ENCODE measurements at regions not wholly inside any gene's neighbourhood (a gene's known extent, or its start where the extent isn't known, plus 50 kb on each side); places are given as distances from the start of the nearest gene placed in this dataset.
"Not testable (repeated sequence)": the region's sequence is repeated elsewhere in the genome, so short reads cannot be mapped to it uniquely, and the experiment has no call there.

- DNase-seq (ENCODE audit: low spot score in 2 of 2) (no peak), ATAC-seq (no peak)
- peaks cover 2 to 3% of the 10 kb centered on the region in 2 donors for H3K9me3 Mint-ChIP-seq
- no peak overlapping the region for H3K27ac Mint-ChIP-seq
- H3K36me3 Mint-ChIP-seq: no peaks in the 10 kb centered on the region
Measured at GRCh38 chr5:92559331-92559730, 1021.7 kb downstream of the NR2F1-AS1 start.

- H3K9me3 Mint-ChIP-seq: peaks cover 2 to 3% of the 10 kb centered on the region in 2 donors
- H3K27ac Mint-ChIP-seq: no peak overlapping the region
- H3K36me3 Mint-ChIP-seq: no peaks in the 10 kb centered on the region
- ATAC-seq: no peak
- no peak for DNase-seq (ENCODE audit: low spot score in 2 of 2)
Measured at GRCh38 chr5:92556747-92557146, 1024.3 kb downstream of the NR2F1-AS1 start.

GRCh38 chr5:92554447-92555085, 1026.5 kb downstream of the NR2F1-AS1 start:
- DNase-seq (ENCODE audit: low spot score in 2 of 2) (no peak), ATAC-seq (no peak)
- Mint-ChIP-seq H3K9me3 (peaks cover 2 to 3% of the 10 kb centered on the region in 2 donors), H3K27ac (no peak overlapping the region), H3K36me3 (no peaks in the 10 kb centered on the region)

GRCh38 chr5:92553326-92553725, 1027.7 kb downstream of the NR2F1-AS1 start:
- H3K36me3 Mint-ChIP-seq: no peaks in the 10 kb centered on the region
- H3K27ac Mint-ChIP-seq: no peak overlapping the region
- ATAC-seq: no peak
- H3K9me3 Mint-ChIP-seq: peaks cover 2 to 3% of the 10 kb centered on the region in 2 donors
- DNase-seq (ENCODE audit: low spot score in 2 of 2): no peak

- DNase-seq (ENCODE audit: low spot score in 2 of 2) (no peak), ATAC-seq (no peak)
- no peaks in the 10 kb centered on the region for H3K9me3 Mint-ChIP-seq
- no peak overlapping the region for H3K27ac Mint-ChIP-seq
- no peaks in the 10 kb centered on the region for H3K36me3 Mint-ChIP-seq
Measured at GRCh38 chr5:92552206-92553160, 1028.5 kb downstream of the NR2F1-AS1 start.

GRCh38 chr5:92548346-92548745, 1032.7 kb downstream of the NR2F1-AS1 start:
- peaks cover 0 to 4% of the 10 kb centered on the region in 2 donors for H3K9me3 Mint-ChIP-seq
- DNase-seq (ENCODE audit: low spot score in 2 of 2) (no peak), ATAC-seq (no peak)
- H3K36me3 Mint-ChIP-seq: no peaks in the 10 kb centered on the region
- no peak overlapping the region for H3K27ac Mint-ChIP-seq

- no peak overlapping the region for H3K27ac Mint-ChIP-seq
- no peaks in the 10 kb centered on the region for H3K36me3 Mint-ChIP-seq
- DNase-seq (ENCODE audit: low spot score in 2 of 2) (no peak), ATAC-seq (no peak)
- peaks cover 0 to 4% of the 10 kb centered on the region in 2 donors for H3K9me3 Mint-ChIP-seq
Measured at GRCh38 chr5:92544596-92544995, 1036.4 kb downstream of the NR2F1-AS1 start.

GRCh38 chr5:92544036-92544435, 1037.0 kb downstream of the NR2F1-AS1 start:
- Mint-ChIP-seq H3K36me3 (no peaks in the 10 kb centered on the region), H3K27ac (no peak overlapping the region), H3K9me3 (peaks cover 0 to 4% of the 10 kb centered on the region in 2 donors)
- ATAC-seq (no peak), DNase-seq (ENCODE audit: low spot score in 2 of 2) (no peak)

GRCh38 chr5:92543201-92543600, 1037.8 kb downstream of the NR2F1-AS1 start:
- no peak overlapping the region for H3K27ac Mint-ChIP-seq
- peaks cover under 1 to 8% of the 10 kb centered on the region in 2 donors for H3K9me3 Mint-ChIP-seq
- ATAC-seq (no peak), DNase-seq (ENCODE audit: low spot score in 2 of 2) (no peak)
- no peaks in the 10 kb centered on the region for H3K36me3 Mint-ChIP-seq

- not testable (repeated sequence) for ATAC-seq; DNase-seq (ENCODE audit: low spot score in 2 of 2); H3K27ac Mint-ChIP-seq; H3K36me3 Mint-ChIP-seq
- H3K9me3 Mint-ChIP-seq: peaks cover 9 to 15% of the 10 kb centered on the region in 2 donors
Measured at GRCh38 chr5:92542017-92542416, 1039.0 kb downstream of the NR2F1-AS1 start.

GRCh38 chr5:92527311-92528078, 1053.5 kb downstream of the NR2F1-AS1 start:
- Mint-ChIP-seq H3K9me3 (peaks cover 4 to 6% of the 10 kb centered on the region in 2 donors), H3K27ac (no peak overlapping the region), H3K36me3 (no peaks in the 10 kb centered on the region)
- no peak for DNase-seq (ENCODE audit: low spot score in 2 of 2)
- no peak for ATAC-seq

- no peaks in the 10 kb centered on the region for H3K36me3 Mint-ChIP-seq
- H3K9me3 Mint-ChIP-seq: peaks cover 4% of the 10 kb centered on the region in 2 donors
- DNase-seq (ENCODE audit: low spot score in 2 of 2) (no peak), ATAC-seq (no peak)
- H3K27ac Mint-ChIP-seq: no peak overlapping the region
Measured at GRCh38 chr5:92525131-92525530, 1055.9 kb downstream of the NR2F1-AS1 start.

GRCh38 chr5:92519811-92520632, 1061.0 kb downstream of the NR2F1-AS1 start:
- ATAC-seq (no peak), DNase-seq (ENCODE audit: low spot score in 2 of 2) (no peak)
- H3K9me3 Mint-ChIP-seq: peaks cover 9 to 12% of the 10 kb centered on the region in 2 donors
- no peaks in the 10 kb centered on the region for H3K36me3 Mint-ChIP-seq
- H3K27ac Mint-ChIP-seq: no peak overlapping the region

- ATAC-seq: peak; percentile 29 to 84
- Mint-ChIP-seq H3K27ac (no peak overlapping the region), H3K36me3 (no peaks in the 10 kb centered on the region), H3K9me3 (peaks cover 10 to 12% of the 10 kb centered on the region in 2 donors)
- no peak for DNase-seq (ENCODE audit: low spot score in 2 of 2)
Measured at GRCh38 chr5:92518318-92518904, 1062.6 kb downstream of the NR2F1-AS1 start.

GRCh38 chr5:92514896-92515295, 1066.1 kb downstream of the NR2F1-AS1 start:
- Mint-ChIP-seq H3K9me3 (peaks cover 7 to 28% of the 10 kb centered on the region in 2 donors), H3K36me3 (no peaks in the 10 kb centered on the region), H3K27ac (no peak overlapping the region)
- no peak for ATAC-seq
- no peak for DNase-seq (ENCODE audit: low spot score in 2 of 2)

- ATAC-seq (peak; percentile 61 to 83), DNase-seq (ENCODE audit: low spot score in 2 of 2) (no peak)
- H3K9me3 Mint-ChIP-seq: peaks cover 17 to 31% of the 10 kb centered on the region in 2 donors
- no peak overlapping the region for H3K27ac Mint-ChIP-seq
- peaks cover 5 to 7% of the 10 kb centered on the region in 2 donors for H3K36me3 Mint-ChIP-seq
Measured at GRCh38 chr5:92513067-92513466, 1068.0 kb downstream of the NR2F1-AS1 start.

Data from activated naive CD4-positive, alpha-beta T cell treated with anti-CD3 and anti-CD28 coated beads, Interleukin-2, amount 50 U/mL, for 72 hours (primary cell).